ENCODE measurements at regions not wholly inside any gene's neighbourhood (a gene's known extent, or its start where the extent isn't known, plus 50 kb on each side); places are given as distances from the start of the nearest gene placed in this dataset.

GRCh38 chr3:72174040-72174439, 389.1 kb upstream of the PROK2 start:
- H3K4me3 ChIP-seq (ENCODE audit: low read depth, low read length), result no peak overlapping the region
- DNase-seq (ENCODE audit: low read depth), result no peak
- no peak for TF ChIP-seq CTCF (conservative IDR thresholded peaks at IDR 0.05; ENCODE audit: low read depth, low read length)

GRCh38 chr3:72171946-72172345, 387.0 kb upstream of the PROK2 start:
- no peak for TF ChIP-seq CTCF (conservative IDR thresholded peaks at IDR 0.05; ENCODE audit: low read depth, low read length)
- DNase-seq (ENCODE audit: low read depth), result no peak

GRCh38 chr3:72171463-72171881, 386.5 kb upstream of the PROK2 start:
- H3K4me3 ChIP-seq (ENCODE audit: low read depth, low read length), result no peak overlapping the region
- no peak for DNase-seq (ENCODE audit: low read depth)
- TF ChIP-seq CTCF (conservative IDR thresholded peaks at IDR 0.05; ENCODE audit: low read depth, low read length), result no peak

More at GRCh38 chr3:72171946-72172345, 387.0 kb upstream of the PROK2 start:
- no peak overlapping the region for H3K4me3 ChIP-seq (ENCODE audit: low read depth, low read length)

- no peak for DNase-seq (ENCODE audit: low read depth)
- TF ChIP-seq CTCF (conservative IDR thresholded peaks at IDR 0.05; ENCODE audit: low read depth, low read length), result no peak
- H3K4me3 ChIP-seq (ENCODE audit: low read depth, low read length), result no peak overlapping the region
Measured at GRCh38 chr3:72169561-72170472, 384.9 kb upstream of the PROK2 start.

GRCh38 chr3:72169120-72169519, 384.2 kb upstream of the PROK2 start:
- DNase-seq (ENCODE audit: low read depth), result no peak
- H3K4me3 ChIP-seq (ENCODE audit: low read depth, low read length), result no peak overlapping the region
- no peak for TF ChIP-seq CTCF (conservative IDR thresholded peaks at IDR 0.05; ENCODE audit: low read depth, low read length)

GRCh38 chr3:72165808-72166207, 380.9 kb upstream of the PROK2 start:
- no peak for DNase-seq (ENCODE audit: low read depth)
- no peak for TF ChIP-seq CTCF (conservative IDR thresholded peaks at IDR 0.05; ENCODE audit: low read depth, low read length)

GRCh38 chr3:72165317-72165716, 380.4 kb upstream of the PROK2 start:
- no peak for DNase-seq (ENCODE audit: low read depth)
- TF ChIP-seq CTCF (conservative IDR thresholded peaks at IDR 0.05; ENCODE audit: low read depth, low read length), result no peak
- no peak overlapping the region for H3K4me3 ChIP-seq (ENCODE audit: low read depth, low read length)

More at GRCh38 chr3:72165808-72166207, 380.9 kb upstream of the PROK2 start:
- no peak overlapping the region for H3K4me3 ChIP-seq (ENCODE audit: low read depth, low read length)

Measured in choroid plexus epithelial cell (primary cell).